ENCODE measurements at regions not wholly inside any gene's neighbourhood (a gene's known extent, or its start where the extent isn't known, plus 50 kb on each side); places are given as distances from the start of the nearest gene placed in this dataset.

GRCh38 chr12:78550831-78551230 lies 313.7 kb upstream of the SYT1 start:
- TF ChIP-seq CTCF (IDR thresholded peaks at IDR 0.05) (no peak), POLR2A (IDR thresholded peaks at IDR 0.05) (no peak)
